Subcutaneous abdominal adipose tissue (tissue), 5 donors: ENCODE measurements at regions not wholly inside any gene's neighbourhood (a gene's known extent, or its start where the extent isn't known, plus 50 kb on each side); places are given as distances from the start of the nearest gene placed in this dataset.

ENCODE experiments used
- H3K27ac ChIP-seq: one replicate; pipeline ENCODE4 v1.7.0; 2013; ENCODE audit warnings: low read depth, mild to moderate bottlenecking, inconsistent platforms, low read length, moderate library complexity
- H3K27me3 ChIP-seq, 5 donors: one replicate each; pipeline ENCODE4 v1.7.0; 2013; ENCODE audit warnings: low read length in 5 of 5, inconsistent platforms in 1 of 5; ENCODE audit not compliant: control insufficient read depth in 5 of 5, insufficient read depth in 4 of 5
- H3K36me3 ChIP-seq, 5 donors: one replicate each; pipeline ENCODE4 v1.7.0; 2013; ENCODE audit warnings: low read length in 5 of 5; ENCODE audit not compliant: control insufficient read depth in 5 of 5, insufficient read depth in 5 of 5
- H3K4me1 ChIP-seq, 5 donors: one replicate each; pipeline ENCODE4 v1.7.0; 2013; ENCODE audit warnings: low read length in 5 of 5, mild to moderate bottlenecking in 3 of 5, moderate library complexity in 1 of 5; ENCODE audit not compliant: control insufficient read depth in 5 of 5, insufficient read depth in 5 of 5
- H3K4me3 ChIP-seq, 5 donors: one replicate each; pipeline ENCODE4 v1.7.0; 2013; ENCODE audit warnings: low read length in 5 of 5, low read depth in 1 of 5
- H3K9ac ChIP-seq, 5 donors: one replicate each; pipeline ENCODE4 v1.7.0; 2013; ENCODE audit warnings: low read length in 5 of 5, mild to moderate bottlenecking in 4 of 5, moderate library complexity in 3 of 5
- H3K9me3 ChIP-seq, 5 donors: one replicate each; pipeline ENCODE4 v1.7.0; 2013; ENCODE audit warnings: low read length in 5 of 5; ENCODE audit not compliant: control insufficient read depth in 5 of 5
- donor health status: healthy.
- donor health status: healthy.
- donor health status: healthy.
- donor health status: healthy.
- donor health status: healthy.

DNA sequence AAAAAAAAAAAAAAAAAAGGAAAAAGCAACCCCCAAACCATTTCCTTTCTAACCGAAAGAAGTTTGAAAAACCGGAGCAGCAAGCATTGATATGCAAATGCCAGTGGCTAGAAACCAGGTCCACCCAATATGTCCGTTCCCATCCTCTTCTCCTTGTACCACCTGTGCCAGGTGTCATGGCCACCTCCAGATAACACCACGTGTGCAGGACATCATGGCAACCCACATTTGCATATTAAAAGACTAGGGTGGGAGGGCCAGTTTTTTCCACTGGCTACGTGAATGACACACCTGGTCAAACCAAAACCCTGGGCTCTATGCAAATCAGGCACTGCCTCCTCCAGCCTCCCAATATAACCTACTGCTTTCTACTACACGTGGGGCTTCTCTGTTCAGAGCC lies 303.3 kb upstream of the GULP1 start:
- H3K27ac ChIP-seq = no peak overlapping the region
- no peaks in the 10 kb centered on the region for H3K27me3 ChIP-seq
- no peak overlapping the region for H3K4me3 ChIP-seq
- H3K9ac ChIP-seq = no peak overlapping the region
- H3K9me3 ChIP-seq = no peaks in the 10 kb centered on the region
- peaks cover 0 to 2% (median 0%) of the 10 kb centered on the region in 5 donors for H3K4me1 ChIP-seq
- H3K36me3 ChIP-seq = no peaks in the 10 kb centered on the region

DNA sequence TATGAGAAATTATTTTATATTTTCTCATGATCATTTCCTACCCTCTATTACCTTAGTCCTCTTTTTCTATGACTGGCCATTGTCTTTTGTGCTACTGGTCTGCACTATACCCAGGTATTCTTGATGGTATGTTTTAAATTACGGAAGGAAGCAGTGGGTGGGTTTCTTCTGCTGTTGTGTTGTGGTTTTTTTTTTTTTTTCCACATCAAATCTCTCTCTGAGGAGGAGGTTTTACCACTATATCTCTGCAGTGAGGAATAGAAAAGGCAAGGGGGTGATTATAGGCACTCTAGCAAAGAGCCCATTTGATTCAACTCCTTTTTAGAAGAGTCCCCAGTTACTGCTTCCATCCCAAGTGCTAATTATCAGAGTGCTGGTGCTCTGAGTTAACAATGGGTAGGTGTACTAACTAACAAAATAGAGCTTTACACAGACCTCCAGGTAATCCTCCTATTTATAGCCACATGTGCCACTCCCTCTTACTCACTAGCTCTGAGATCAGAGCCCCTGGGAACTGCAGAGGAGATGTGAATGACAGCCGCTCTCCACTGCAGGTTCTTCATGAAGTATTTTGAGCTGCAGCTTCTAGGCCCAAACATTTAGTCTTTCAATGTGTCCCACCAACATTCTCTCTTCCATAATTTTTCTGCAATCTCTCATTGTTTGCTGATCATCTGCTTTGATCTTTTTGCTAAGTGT lies 301.6 kb upstream of the GULP1 start:
- H3K4me3 ChIP-seq = no peak overlapping the region
- H3K9ac ChIP-seq = no peak overlapping the region
- peaks cover 0 to 3% (median 0%) of the 10 kb centered on the region in 5 donors for H3K4me1 ChIP-seq
- no peaks in the 10 kb centered on the region for H3K27me3 ChIP-seq
- no peaks in the 10 kb centered on the region for H3K36me3 ChIP-seq
- no peaks in the 10 kb centered on the region for H3K9me3 ChIP-seq
- H3K27ac ChIP-seq = no peak overlapping the region

DNA sequence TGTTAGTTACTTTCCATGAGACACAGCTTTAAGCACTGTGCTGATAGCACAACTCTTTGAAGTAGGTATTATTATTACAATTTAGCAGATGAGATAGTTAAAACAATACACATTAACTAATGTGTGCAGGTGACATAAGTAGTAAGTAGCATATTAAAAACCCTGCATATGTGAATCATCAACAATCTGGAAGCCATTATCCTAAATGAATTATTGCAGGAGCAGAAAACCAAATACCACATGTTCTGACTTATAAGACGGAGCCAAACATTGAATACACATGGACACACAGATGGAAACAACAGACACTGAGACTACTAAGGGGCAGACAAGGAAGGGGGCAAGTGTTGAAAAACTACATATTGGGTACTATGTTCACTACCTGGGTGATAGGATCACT lies 300.3 kb upstream of the GULP1 start:
- H3K4me3 ChIP-seq = no peak overlapping the region
- no peaks in the 10 kb centered on the region for H3K36me3 ChIP-seq
- H3K27ac ChIP-seq = no peak overlapping the region
- peaks cover 0 to 3% (median 0%) of the 10 kb centered on the region in 5 donors for H3K4me1 ChIP-seq
- H3K27me3 ChIP-seq = no peaks in the 10 kb centered on the region
- no peak overlapping the region for H3K9ac ChIP-seq
- no peaks in the 10 kb centered on the region for H3K9me3 ChIP-seq

DNA sequence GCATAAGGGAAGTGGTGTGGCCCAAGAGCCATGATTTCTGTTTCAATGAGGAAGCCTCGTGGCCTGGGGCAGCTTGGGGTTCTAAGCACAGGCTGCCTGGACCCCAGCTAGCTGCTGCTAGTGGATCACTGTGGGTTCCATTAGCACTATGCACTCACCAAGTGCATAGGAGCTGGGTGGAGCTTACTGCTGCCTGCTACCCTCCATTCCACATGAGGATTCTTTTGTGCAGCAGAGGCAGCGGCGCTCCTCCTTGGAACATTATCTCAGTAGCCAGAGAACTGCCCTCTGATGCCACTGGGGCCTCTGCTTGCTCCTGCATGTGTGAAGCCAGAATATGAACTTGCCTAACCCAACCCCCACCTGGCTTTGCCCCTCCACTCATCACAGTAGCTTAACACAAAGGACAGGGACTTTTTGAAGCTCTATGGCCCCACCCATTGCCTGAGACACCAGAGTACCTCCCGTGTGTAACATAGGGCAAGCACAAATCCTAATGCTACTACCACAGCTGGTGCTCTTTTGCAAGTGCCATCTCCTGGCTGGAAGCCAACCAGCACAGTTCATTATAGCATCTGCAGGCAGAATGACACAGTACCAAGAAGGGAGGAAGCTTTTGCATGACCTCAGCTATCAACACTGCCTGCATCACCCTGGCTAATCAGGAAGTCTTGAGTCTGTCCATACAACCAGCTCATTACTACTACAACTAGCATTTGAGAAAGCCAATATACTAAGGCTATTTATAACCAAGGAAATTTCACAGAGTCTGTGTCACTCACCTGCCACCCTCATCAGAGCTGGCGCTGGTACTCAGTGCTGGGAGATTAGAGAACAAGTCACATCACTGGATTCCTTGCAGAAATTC lies 297.0 kb upstream of the GULP1 start:
- Histone ChIP-seq H3K9ac (no peak overlapping the region), H3K4me1 (peaks cover 0 to 3% (median 0%) of the 10 kb centered on the region in 5 donors), H3K9me3 (no peaks in the 10 kb centered on the region), H3K36me3 (no peaks in the 10 kb centered on the region), H3K27me3 (no peaks in the 10 kb centered on the region), H3K4me3 (no peak overlapping the region), H3K27ac (no peak overlapping the region)

DNA sequence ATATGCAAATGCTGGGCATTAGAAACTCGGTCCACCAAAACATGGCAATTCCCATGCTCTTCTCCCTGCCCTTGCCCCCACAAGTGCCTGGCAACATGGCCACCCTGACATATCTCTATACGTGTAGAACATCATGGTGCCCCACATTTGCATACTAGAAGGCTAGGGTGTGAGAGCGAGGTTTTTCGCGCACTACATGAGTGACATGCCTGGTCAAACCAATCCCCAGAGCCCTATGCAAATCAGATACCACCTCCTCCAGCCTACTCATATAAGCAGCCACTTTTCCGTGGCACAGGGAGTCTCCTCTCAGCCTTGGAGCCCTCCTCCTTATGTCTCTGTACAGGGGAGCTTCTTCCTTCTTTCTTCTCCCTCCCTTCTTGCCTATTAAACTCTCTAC lies 296.1 kb upstream of the GULP1 start:
- Histone ChIP-seq H3K4me1 (peaks cover 0 to 3% (median 0%) of the 10 kb centered on the region in 5 donors), H3K36me3 (no peaks in the 10 kb centered on the region), H3K27me3 (no peaks in the 10 kb centered on the region), H3K27ac (no peak overlapping the region), H3K9me3 (no peaks in the 10 kb centered on the region), H3K4me3 (no peak overlapping the region), H3K9ac (no peak overlapping the region)

DNA sequence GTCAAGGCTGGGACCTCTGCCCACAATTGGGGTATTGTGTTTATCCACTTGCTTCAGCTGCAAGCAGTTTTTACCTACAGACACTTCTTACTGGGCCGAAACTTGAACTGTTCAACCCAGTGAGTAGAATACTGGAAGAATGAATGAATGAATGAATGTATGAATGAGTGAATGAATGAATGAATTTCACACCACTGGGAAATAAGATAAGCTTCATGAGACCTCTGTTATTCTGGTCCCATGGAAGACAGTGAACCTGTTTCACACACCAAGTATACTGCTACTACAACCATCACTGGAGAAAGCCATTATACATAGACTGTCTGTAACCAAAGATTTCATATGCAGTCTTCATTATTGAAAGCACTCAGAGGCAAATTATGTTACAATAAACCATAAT lies 295.0 kb upstream of the GULP1 start:
- no peak overlapping the region for H3K4me3 ChIP-seq
- no peaks in the 10 kb centered on the region for H3K36me3 ChIP-seq
- H3K27ac ChIP-seq = no peak overlapping the region

DNA sequence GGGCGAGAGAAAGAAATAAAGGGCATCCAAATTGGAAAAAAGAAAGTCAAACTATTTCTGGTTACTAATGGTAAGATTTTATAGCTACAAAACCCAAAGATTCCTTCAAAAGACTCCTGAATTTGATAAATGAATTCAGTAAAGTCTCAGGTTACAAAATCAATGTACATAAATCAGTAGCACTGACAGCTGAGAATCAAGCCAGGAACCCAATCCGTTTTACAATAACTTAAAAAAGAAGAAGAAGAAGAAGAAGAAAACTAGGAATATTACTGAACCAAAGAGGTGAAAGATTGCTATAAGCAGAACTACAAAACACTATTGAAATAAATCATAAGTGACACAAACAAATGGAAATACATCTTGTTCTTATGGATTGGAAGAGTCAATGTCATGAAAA lies 291.5 kb upstream of the GULP1 start:
- Histone ChIP-seq H3K36me3 (no peaks in the 10 kb centered on the region), H3K4me1 (no peaks in the 10 kb centered on the region), H3K9me3 (no peaks in the 10 kb centered on the region), H3K27me3 (no peaks in the 10 kb centered on the region), H3K4me3 (no peak overlapping the region), H3K9ac (no peak overlapping the region), H3K27ac (no peak overlapping the region)

More for the DNA sequence above, 295.0 kb upstream of the GULP1 start:
- Histone ChIP-seq H3K9me3 (no peaks in the 10 kb centered on the region), H3K9ac (no peak overlapping the region), H3K4me1 (peaks cover 0 to 3% (median 0%) of the 10 kb centered on the region in 5 donors), H3K27me3 (no peaks in the 10 kb centered on the region)

DNA sequence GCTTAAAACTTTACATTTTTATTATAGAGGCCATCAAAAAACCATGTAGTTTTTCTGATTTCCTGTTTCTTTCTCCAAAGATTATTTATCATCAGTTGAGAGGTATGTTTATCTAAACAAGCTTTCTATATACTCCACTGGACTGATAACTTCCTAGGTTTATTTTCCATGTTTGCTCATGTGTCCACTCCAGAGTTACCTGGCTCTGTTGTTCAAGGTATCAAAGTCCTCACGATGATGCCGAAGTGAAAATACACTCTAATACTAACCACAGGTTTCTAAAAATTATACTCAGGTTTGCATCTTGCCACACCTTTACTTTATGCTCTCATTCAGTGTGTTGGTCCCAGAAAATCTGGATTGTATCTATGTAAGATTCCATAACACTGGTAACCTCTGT lies 287.9 kb upstream of the GULP1 start:
- H3K4me3 ChIP-seq = no peak overlapping the region
- H3K9me3 ChIP-seq = no peaks in the 10 kb centered on the region
- no peaks in the 10 kb centered on the region for H3K4me1 ChIP-seq
- no peaks in the 10 kb centered on the region for H3K36me3 ChIP-seq
- H3K27ac ChIP-seq = no peak overlapping the region
- H3K9ac ChIP-seq = no peak overlapping the region
- H3K27me3 ChIP-seq = no peaks in the 10 kb centered on the region

DNA sequence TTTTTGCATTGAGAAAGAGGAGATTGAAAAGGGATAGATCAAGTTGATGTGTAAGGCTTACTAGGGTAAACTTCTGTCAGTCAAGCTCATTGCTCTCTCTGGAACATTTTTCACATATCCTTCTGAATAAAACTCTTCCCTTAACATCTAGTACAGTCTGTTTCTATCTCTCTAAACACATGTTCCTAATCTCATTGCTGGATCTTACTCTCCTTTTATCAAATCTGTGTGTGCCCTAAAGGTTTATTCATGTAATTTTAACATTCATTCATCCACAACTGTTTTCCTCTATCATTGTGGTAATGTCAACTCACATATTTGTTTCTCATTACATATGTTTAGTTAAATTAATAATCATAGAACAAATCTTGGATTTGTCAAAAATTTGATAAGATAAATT lies 277.9 kb upstream of the GULP1 start:
- no peaks in the 10 kb centered on the region for H3K4me1 ChIP-seq
- no peaks in the 10 kb centered on the region for H3K36me3 ChIP-seq
- no peak overlapping the region for H3K4me3 ChIP-seq
- no peaks in the 10 kb centered on the region for H3K9me3 ChIP-seq
- H3K27ac ChIP-seq = no peak overlapping the region
- no peak overlapping the region for H3K9ac ChIP-seq
- H3K27me3 ChIP-seq = no peaks in the 10 kb centered on the region

DNA sequence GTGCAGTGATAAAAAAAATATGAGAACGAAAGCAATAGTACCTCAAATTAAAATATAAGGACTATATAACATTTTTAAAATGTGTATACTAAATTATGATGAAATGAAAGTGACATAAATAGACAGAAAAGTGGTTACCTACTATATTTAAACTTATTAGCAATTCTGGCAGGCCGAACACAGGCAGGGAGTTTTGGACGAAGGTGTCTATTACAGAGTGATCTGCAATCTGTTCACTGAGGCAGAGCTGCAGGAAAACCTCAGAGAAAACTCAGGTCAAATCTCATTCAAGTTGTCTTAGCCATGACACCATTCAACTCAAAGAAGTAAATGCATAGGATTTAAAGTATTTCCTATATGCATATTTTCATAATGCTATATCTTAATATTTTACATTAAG lies 274.8 kb upstream of the GULP1 start:
- H3K27ac ChIP-seq = no peak overlapping the region
- H3K9ac ChIP-seq = no peak overlapping the region
- H3K36me3 ChIP-seq = no peaks in the 10 kb centered on the region
- H3K4me3 ChIP-seq = no peak overlapping the region
- H3K9me3 ChIP-seq = peaks cover 0 to 5% (median 0%) of the 10 kb centered on the region in 5 donors
- H3K27me3 ChIP-seq = no peaks in the 10 kb centered on the region
- no peaks in the 10 kb centered on the region for H3K4me1 ChIP-seq
